Nephron progenitor cell (in vitro differentiated cells): ENCODE measurements at regions not wholly inside any gene's neighbourhood (a gene's known extent, or its start where the extent isn't known, plus 50 kb on each side); places are given as distances from the start of the nearest gene placed in this dataset.

Experiments used
- DNase-seq: peaks from one replicate; pipeline ENCODE4 v3.0.0; 2021
- H3K27ac Mint-ChIP-seq: 2 replicates; pipeline ENCODE4 v1.8.0; 2021; ENCODE audit warnings: mild to moderate bottlenecking, moderate library complexity, mixed read lengths
- H3K27me3 Mint-ChIP-seq: 2 replicates; pipeline ENCODE4 v1.8.0; 2021; ENCODE audit warnings: mild to moderate bottlenecking, low read depth, mixed read lengths; ENCODE audit not compliant: poor library complexity
- H3K36me3 Mint-ChIP-seq: 2 replicates; pipeline ENCODE4 v1.8.0; 2021; ENCODE audit warnings: low read depth, mixed read lengths
- H3K4me1 Mint-ChIP-seq: 2 replicates; pipeline ENCODE4 v1.8.0; 2021; ENCODE audit warnings: mixed read lengths
- H3K4me3 Mint-ChIP-seq: 2 replicates; pipeline ENCODE4 v1.8.0; 2021; ENCODE audit warnings: mild to moderate bottlenecking, moderate library complexity, mixed read lengths
- H3K9me3 Mint-ChIP-seq: 2 replicates; pipeline ENCODE4 v1.8.0; 2021; ENCODE audit warnings: mild to moderate bottlenecking, moderate library complexity, mixed read lengths
- TF ChIP-seq, protein P1 (sequence below): fragments of 200-600 bp; sonication (generic); IDR thresholded peaks from 2 replicates; pipeline ENCODE4 v1.5.0; 2021; ENCODE audit warnings: antibody characterized with exemption

DNA sequence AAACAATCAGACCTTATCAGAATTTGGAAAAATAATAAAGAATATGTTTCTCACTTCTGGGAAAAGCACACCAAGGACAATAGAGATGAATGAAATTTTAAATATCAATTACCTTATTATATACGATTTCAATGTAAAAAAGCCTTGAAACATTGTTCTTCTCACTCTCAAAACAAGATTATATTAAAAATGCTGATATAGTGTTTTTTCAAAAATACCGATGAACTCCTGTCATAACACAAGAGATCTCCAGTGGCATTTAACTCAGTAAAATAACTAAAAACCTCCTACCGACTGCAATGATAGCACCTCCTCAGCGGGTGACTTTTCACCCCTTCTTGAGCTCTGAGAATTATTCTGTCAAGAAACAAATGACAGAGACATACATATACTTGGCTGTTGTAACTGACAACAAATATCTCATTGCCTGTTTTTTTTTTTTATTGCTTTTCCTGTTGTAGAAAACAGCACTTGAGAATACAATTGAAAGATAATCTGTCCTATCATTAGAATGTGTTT, 1237.3 kb downstream of the C4orf33 start:
- TF ChIP-seq, protein P1, sequence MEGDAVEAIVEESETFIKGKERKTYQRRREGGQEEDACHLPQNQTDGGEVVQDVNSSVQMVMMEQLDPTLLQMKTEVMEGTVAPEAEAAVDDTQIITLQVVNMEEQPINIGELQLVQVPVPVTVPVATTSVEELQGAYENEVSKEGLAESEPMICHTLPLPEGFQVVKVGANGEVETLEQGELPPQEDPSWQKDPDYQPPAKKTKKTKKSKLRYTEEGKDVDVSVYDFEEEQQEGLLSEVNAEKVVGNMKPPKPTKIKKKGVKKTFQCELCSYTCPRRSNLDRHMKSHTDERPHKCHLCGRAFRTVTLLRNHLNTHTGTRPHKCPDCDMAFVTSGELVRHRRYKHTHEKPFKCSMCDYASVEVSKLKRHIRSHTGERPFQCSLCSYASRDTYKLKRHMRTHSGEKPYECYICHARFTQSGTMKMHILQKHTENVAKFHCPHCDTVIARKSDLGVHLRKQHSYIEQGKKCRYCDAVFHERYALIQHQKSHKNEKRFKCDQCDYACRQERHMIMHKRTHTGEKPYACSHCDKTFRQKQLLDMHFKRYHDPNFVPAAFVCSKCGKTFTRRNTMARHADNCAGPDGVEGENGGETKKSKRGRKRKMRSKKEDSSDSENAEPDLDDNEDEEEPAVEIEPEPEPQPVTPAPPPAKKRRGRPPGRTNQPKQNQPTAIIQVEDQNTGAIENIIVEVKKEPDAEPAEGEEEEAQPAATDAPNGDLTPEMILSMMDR, result no peak
- peaks cover 7% of the 10 kb centered on the region for H3K4me1 Mint-ChIP-seq

DNA sequence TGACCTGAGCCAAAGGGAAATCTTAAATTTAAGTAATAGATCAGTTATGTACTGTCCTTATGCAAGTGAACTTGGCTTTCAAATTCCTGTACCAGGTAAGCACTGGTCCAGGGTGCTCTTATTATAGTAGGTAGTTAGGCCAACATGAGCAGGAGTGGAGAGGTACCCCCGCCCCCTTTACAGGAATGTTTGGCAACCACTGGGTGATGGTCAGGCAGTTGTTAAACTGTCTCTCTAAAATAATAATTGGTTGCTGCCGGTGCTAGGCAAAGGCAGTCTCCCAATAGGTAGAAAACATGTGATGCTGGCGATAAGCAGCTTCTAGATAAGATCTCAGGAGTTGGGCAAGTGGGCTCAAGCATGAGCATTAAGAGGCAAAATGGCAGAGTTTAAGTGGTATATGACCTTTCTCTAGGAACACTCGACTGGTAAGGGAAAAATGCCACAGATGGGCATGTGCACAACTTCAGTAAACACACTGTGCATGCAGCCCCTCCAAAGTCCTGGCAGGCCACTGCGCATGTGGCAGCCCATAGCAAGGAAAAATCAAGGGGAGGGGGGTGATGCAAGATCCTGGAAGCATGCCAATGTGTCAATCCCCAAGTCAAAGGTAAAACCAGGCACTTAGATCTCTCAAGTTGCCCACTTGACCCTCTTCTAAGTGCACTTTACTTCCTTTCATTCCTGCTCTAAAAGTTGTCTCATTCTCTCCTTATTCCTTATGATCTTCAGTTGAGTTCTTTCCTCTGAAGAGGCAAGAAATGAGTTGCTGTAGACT, 1239.7 kb downstream of the C4orf33 start:
- DNase-seq, result no peak
- H3K4me3 Mint-ChIP-seq, result no peak overlapping the region
- H3K36me3 Mint-ChIP-seq, result no peaks in the 10 kb centered on the region
- TF ChIP-seq, protein P1, result no peak
- H3K27me3 Mint-ChIP-seq, result no peaks in the 10 kb centered on the region
- peaks cover 14% of the 10 kb centered on the region for H3K4me1 Mint-ChIP-seq
- no peak overlapping the region for H3K27ac Mint-ChIP-seq
- H3K9me3 Mint-ChIP-seq, result no peaks in the 10 kb centered on the region

More for the DNA sequence above, 1237.3 kb downstream of the C4orf33 start:
- no peak for DNase-seq
- H3K36me3 Mint-ChIP-seq, result no peaks in the 10 kb centered on the region
- no peaks in the 10 kb centered on the region for H3K27me3 Mint-ChIP-seq
- H3K4me3 Mint-ChIP-seq, result no peak overlapping the region
- no peak overlapping the region for H3K27ac Mint-ChIP-seq
- H3K9me3 Mint-ChIP-seq, result no peaks in the 10 kb centered on the region

- peaks cover 14% of the 10 kb centered on the region for H3K4me1 Mint-ChIP-seq
- no peak overlapping the region for H3K4me3 Mint-ChIP-seq
Observed at GRCh38 chr4:130336585-130337217, 1240.7 kb downstream of the C4orf33 start.

DNA sequence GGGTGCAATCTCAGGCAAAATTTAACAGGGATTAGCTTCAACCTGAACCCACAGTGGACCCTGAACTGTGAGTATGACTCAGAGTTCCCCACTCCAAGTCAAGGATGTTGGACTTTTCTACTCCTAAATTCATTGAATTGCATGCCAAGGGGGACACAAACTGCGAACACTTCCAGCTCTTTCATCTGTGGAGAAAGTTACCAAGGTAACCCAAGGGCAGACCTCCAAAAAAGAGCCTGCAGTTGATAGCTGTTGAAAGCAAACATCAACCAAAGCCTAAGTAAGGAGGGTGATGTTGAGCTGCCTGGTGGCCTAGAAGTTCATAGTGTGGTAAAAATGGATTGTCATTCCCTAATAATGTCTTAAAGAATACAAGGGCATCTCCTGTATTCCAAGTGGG, 1242.9 kb downstream of the C4orf33 start:
- no peak overlapping the region for H3K27ac Mint-ChIP-seq
- H3K27me3 Mint-ChIP-seq, result peaks cover 4% of the 10 kb centered on the region
- no peaks in the 10 kb centered on the region for H3K9me3 Mint-ChIP-seq
- no peaks in the 10 kb centered on the region for H3K36me3 Mint-ChIP-seq
- H3K4me1 Mint-ChIP-seq, result peaks cover 14% of the 10 kb centered on the region
- TF ChIP-seq, protein P1, result no peak
- no peak overlapping the region for H3K4me3 Mint-ChIP-seq
- DNase-seq, result no peak

More at GRCh38 chr4:130336585-130337217, 1240.7 kb downstream of the C4orf33 start:
- Mint-ChIP-seq H3K36me3 (no peaks in the 10 kb centered on the region), H3K9me3 (no peaks in the 10 kb centered on the region), H3K27ac (no peak overlapping the region), H3K27me3 (peaks cover 4% of the 10 kb centered on the region)
- TF ChIP-seq, protein P1, result peak; percentile 35
- no peak for DNase-seq

GRCh38 chr4:130349745-130350144, 1253.8 kb downstream of the C4orf33 start:
- no peak overlapping the region for H3K4me3 Mint-ChIP-seq
- H3K27me3 Mint-ChIP-seq, result no peaks in the 10 kb centered on the region
- no peaks in the 10 kb centered on the region for H3K36me3 Mint-ChIP-seq
- no peak for DNase-seq
- H3K9me3 Mint-ChIP-seq, result no peaks in the 10 kb centered on the region
- no peak overlapping the region for H3K27ac Mint-ChIP-seq
- TF ChIP-seq, protein P1, result no peak
- no peaks in the 10 kb centered on the region for H3K4me1 Mint-ChIP-seq
